Osteocyte (in vitro differentiated cells): ENCODE measurements at regions not wholly inside any gene's neighbourhood (a gene's known extent, or its start where the extent isn't known, plus 50 kb on each side); places are given as distances from the start of the nearest gene placed in this dataset.

Experiments
- DNase-seq: peaks from one replicate; pipeline ENCODE4 v3.0.0; 2021; ENCODE audit warnings: mixed read lengths; ENCODE audit not compliant: unreplicated experiment; ENCODE audit errors: extremely low spot score
- H3K27ac Mint-ChIP-seq: one replicate; pipeline ENCODE4 v1.8.0; 2021; ENCODE audit warnings: mild to moderate bottlenecking, mixed read lengths; ENCODE audit not compliant: unreplicated experiment
- H3K27me3 Mint-ChIP-seq: one replicate; pipeline ENCODE4 v1.8.0; 2021; ENCODE audit warnings: mixed read lengths; ENCODE audit not compliant: unreplicated experiment
- H3K36me3 Mint-ChIP-seq: one replicate; pipeline ENCODE4 v1.8.0; 2021; ENCODE audit warnings: mixed read lengths; ENCODE audit not compliant: unreplicated experiment
- H3K4me1 Mint-ChIP-seq: one replicate; pipeline ENCODE4 v1.8.0; 2021; ENCODE audit warnings: mixed read lengths; ENCODE audit not compliant: unreplicated experiment
- H3K4me3 Mint-ChIP-seq: one replicate; pipeline ENCODE4 v1.8.0; 2021; ENCODE audit warnings: mild to moderate bottlenecking, moderate library complexity, mixed read lengths; ENCODE audit not compliant: unreplicated experiment
- H3K9me3 Mint-ChIP-seq: one replicate; pipeline ENCODE4 v1.8.0; 2021; ENCODE audit warnings: mixed read lengths; ENCODE audit not compliant: unreplicated experiment
- TF ChIP-seq, protein P1 (sequence below): fragments of 200-600 bp; sonication (generic); IDR thresholded peaks from 2 replicates; pipeline ENCODE4 v1.5.0; 2021; ENCODE audit warnings: antibody characterized with exemption, mild to moderate bottlenecking, moderate library complexity

DNA sequence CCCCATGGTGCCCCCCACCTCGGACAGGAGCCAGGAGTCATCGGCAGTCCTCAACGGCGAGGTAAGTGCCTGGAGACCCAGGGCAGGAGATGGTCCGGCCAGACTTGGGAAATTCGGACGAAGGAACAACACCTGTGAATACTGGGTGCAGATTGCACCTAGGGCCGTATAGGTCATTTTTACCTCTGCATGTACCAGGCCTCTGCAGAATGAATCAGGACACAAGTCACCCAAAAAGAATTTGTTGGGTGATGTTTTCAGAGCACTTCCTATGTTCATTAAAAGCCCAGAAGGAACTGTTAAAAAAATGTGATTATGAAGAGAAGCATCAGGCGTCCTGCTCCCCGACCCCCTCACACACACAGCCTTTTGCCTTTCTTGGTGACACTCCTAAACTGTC is 93.9 kb downstream of the C11orf91 start:
- Mint-ChIP-seq H3K9me3 (no peaks in the 10 kb centered on the region), H3K27ac (no peak overlapping the region), H3K4me3 (no peak overlapping the region), H3K36me3 (no peaks in the 10 kb centered on the region), H3K27me3 (no peaks in the 10 kb centered on the region), H3K4me1 (no peaks in the 10 kb centered on the region)
- DNase-seq, result no peak
- TF ChIP-seq, protein P1, sequence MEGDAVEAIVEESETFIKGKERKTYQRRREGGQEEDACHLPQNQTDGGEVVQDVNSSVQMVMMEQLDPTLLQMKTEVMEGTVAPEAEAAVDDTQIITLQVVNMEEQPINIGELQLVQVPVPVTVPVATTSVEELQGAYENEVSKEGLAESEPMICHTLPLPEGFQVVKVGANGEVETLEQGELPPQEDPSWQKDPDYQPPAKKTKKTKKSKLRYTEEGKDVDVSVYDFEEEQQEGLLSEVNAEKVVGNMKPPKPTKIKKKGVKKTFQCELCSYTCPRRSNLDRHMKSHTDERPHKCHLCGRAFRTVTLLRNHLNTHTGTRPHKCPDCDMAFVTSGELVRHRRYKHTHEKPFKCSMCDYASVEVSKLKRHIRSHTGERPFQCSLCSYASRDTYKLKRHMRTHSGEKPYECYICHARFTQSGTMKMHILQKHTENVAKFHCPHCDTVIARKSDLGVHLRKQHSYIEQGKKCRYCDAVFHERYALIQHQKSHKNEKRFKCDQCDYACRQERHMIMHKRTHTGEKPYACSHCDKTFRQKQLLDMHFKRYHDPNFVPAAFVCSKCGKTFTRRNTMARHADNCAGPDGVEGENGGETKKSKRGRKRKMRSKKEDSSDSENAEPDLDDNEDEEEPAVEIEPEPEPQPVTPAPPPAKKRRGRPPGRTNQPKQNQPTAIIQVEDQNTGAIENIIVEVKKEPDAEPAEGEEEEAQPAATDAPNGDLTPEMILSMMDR, result no peak

DNA sequence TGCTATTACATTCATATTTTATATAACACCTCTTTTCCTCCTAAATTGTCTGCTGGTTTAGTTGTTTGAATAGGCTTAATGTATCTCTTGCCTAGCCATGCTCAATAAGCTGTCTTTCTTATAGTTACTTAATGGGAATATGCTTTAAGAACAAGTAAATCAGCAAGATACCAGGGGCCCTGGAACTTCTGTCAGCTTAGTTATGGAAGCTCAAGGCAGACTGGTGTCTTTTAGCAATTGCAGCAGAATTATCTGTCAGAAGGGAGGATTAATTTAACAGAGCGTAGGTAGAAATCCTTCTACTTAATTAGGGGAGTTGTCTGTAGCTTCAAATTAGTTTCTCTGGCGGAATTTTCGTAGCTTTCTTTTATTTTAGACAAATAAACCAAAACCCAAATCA is 94.9 kb downstream of the C11orf91 start:
- Mint-ChIP-seq H3K4me1 (no peaks in the 10 kb centered on the region), H3K36me3 (no peaks in the 10 kb centered on the region), H3K4me3 (no peak overlapping the region), H3K9me3 (no peaks in the 10 kb centered on the region), H3K27ac (no peak overlapping the region), H3K27me3 (no peaks in the 10 kb centered on the region)
- DNase-seq, result no peak
- TF ChIP-seq, protein P1, result no peak

DNA sequence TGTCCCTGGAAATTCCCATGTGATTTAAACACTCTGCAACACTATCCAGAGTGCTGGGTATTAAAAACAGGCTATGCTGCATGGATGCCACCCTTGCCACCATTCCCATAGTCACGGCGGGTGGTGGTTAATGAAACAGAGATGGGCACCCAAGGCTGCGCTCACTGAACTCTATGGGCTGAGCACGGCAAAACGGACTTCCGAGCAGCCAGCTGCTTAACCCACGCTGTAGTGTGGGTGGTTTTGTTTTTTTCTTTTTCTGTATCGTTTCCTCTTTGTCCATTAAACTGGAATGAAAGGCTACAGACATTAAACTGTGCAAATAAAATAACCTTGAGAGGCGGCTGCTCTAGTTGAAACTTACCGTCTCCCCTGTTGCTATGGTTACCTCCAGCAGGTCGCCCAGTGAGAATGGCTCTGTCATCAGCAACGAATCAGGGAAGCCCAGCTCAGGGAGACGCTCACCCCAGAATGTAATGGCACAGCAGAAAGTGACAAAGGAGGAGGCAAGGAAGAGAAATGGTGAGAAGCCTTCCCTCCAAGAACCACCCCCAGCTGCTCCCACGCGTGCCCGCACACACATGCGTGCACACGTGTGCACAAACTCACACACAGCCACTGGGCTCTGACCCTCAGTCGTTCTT is 102.1 kb downstream of the C11orf91 start:
- H3K4me1 Mint-ChIP-seq, result no peaks in the 10 kb centered on the region
- no peaks in the 10 kb centered on the region for H3K9me3 Mint-ChIP-seq
- no peak overlapping the region for H3K4me3 Mint-ChIP-seq
- no peaks in the 10 kb centered on the region for H3K27me3 Mint-ChIP-seq
- TF ChIP-seq, protein P1, result no peak
- DNase-seq, result no peak
- H3K36me3 Mint-ChIP-seq, result no peaks in the 10 kb centered on the region
- no peak overlapping the region for H3K27ac Mint-ChIP-seq

DNA sequence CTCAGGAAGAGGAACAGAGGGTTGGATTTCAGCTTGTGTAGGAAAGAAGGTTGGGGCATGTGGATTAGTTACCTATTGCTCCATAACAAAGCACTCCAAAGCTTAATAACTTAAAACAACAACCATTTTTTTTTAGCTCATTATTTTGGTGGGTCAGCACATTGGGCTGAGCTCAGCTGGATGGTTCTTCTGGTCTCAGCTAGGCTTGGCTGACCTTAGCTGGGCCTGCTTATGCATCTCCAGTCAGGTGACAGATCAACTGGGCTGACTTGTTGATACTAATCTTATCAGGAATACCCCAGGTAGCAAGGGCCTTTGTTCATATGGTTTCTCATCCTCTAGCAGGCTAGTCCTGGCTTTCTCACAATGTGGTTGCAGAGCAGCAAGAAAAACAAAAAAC is 106.4 kb downstream of the C11orf91 start:
- no peak overlapping the region for H3K4me3 Mint-ChIP-seq
- no peak for DNase-seq
- no peaks in the 10 kb centered on the region for H3K4me1 Mint-ChIP-seq
- no peaks in the 10 kb centered on the region for H3K36me3 Mint-ChIP-seq
- TF ChIP-seq, protein P1, result no peak
- H3K27ac Mint-ChIP-seq, result no peak overlapping the region
- H3K9me3 Mint-ChIP-seq, result no peaks in the 10 kb centered on the region
- no peaks in the 10 kb centered on the region for H3K27me3 Mint-ChIP-seq

DNA sequence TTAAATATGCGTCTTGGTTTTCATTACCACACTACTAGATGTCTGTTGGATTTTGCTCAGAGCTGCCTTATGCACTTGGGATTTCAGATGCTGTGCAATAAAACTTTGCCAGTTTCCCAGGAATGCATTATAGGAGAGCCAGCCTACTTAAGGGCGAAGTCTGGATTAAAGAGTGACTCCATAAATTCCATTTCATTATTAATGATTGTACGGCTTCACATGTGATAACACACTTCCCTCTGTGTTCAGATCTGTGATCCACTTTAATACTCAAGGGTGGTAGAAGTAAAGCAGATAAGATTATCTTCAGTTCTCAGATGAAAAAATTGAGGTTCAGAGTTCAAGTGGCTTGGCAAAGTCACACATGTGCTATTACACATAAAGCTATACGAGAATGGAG is 110.2 kb downstream of the C11orf91 start:
- H3K9me3 Mint-ChIP-seq, result peaks cover 7% of the 10 kb centered on the region

More for the DNA sequence above, 110.2 kb downstream of the C11orf91 start:
- Mint-ChIP-seq H3K4me1 (no peaks in the 10 kb centered on the region), H3K4me3 (no peak overlapping the region), H3K27me3 (no peaks in the 10 kb centered on the region), H3K36me3 (no peaks in the 10 kb centered on the region), H3K27ac (no peak overlapping the region)
- DNase-seq, result no peak
- TF ChIP-seq, protein P1, result no peak
